BLaER1 treated with 17β-estradiol and CSF1 and Interleukin-3, amounts not matched to agents 10 nM and 100 nM (cell line): ENCODE measurements at regions not wholly inside any gene's neighbourhood (a gene's known extent, or its start where the extent isn't known, plus 50 kb on each side); places are given as distances from the start of the nearest gene placed in this dataset.

ENCODE experiments used
- H3K27ac ChIP-seq, 11 experiments: shearing (Covaris generic); formaldehyde crosslinking; 2 replicates each; pipeline ENCODE4 v1.8.1; 2022
- H3K27me3 ChIP-seq, 11 experiments: shearing (Covaris generic); formaldehyde crosslinking; 2 replicates each; pipeline ENCODE4 v1.8.1; 2022
- H3K36me3 ChIP-seq, 11 experiments: shearing (Covaris generic); formaldehyde crosslinking; 2 replicates each; pipeline ENCODE4 v1.8.1; 2022
- H3K4me1 ChIP-seq, 10 experiments: shearing (Covaris generic); formaldehyde crosslinking; 2 replicates each; pipeline ENCODE4 v1.8.1; 2022
- H3K4me2 ChIP-seq, 11 experiments: shearing (Covaris generic); formaldehyde crosslinking; 2 replicates each; pipeline ENCODE4 v1.8.1; 2022
- H3K4me3 ChIP-seq, 10 experiments: shearing (Covaris generic); formaldehyde crosslinking; 2 replicates each; pipeline ENCODE4 v1.8.1; 2022
- H3K9ac ChIP-seq, 11 experiments: shearing (Covaris generic); formaldehyde crosslinking; 2 replicates each; pipeline ENCODE4 v1.8.1; 2022
- H3K9me3 ChIP-seq, 11 experiments: shearing (Covaris generic); formaldehyde crosslinking; replicated peaks in 1 of 11; 2 replicates each; pipeline ENCODE4 v1.8.1; 2022
- H4K20me1 ChIP-seq, 11 experiments: shearing (Covaris generic); formaldehyde crosslinking; 2 replicates each; pipeline ENCODE4 v1.8.1; 2022
- Cebpa-rat ChIP-seq, 11 experiments: shearing (Covaris generic); IDR thresholded peaks; 2 replicates each; pipeline ENCODE4 v1.8.1; 2022

- no peaks in the 10 kb centered on the region for H3K27me3 ChIP-seq
- no peaks in the 10 kb centered on the region for H3K9me3 ChIP-seq
- H3K36me3 ChIP-seq = no peaks in the 10 kb centered on the region
- no peaks in the 10 kb centered on the region for H4K20me1 ChIP-seq
- H3K4me3 ChIP-seq = no peak overlapping the region
- H3K27ac ChIP-seq = no peak overlapping the region
- H3K4me1 ChIP-seq = no peaks in the 10 kb centered on the region
- no peak overlapping the region for H3K9ac ChIP-seq
- H3K4me2 ChIP-seq = no peak overlapping the region
- no peak for TF ChIP-seq Cebpa-rat (IDR thresholded peaks at IDR 0.05)
Observed at GRCh38 chr13:78934336-78934735, 275.4 kb upstream of the OBI1 start.

- Histone ChIP-seq H3K27ac (no peak overlapping the region), H3K9me3 (no peaks in the 10 kb centered on the region), H3K4me2 (no peak overlapping the region), H3K4me3 (no peak overlapping the region), H3K9ac (no peak overlapping the region), H3K27me3 (no peaks in the 10 kb centered on the region), H3K36me3 (no peaks in the 10 kb centered on the region), H3K4me1 (no peaks in the 10 kb centered on the region), H4K20me1 (no peaks in the 10 kb centered on the region)
- no peak for TF ChIP-seq Cebpa-rat (IDR thresholded peaks at IDR 0.05)
Observed at GRCh38 chr13:78915015-78915414, 256.1 kb upstream of the OBI1 start.

- Histone ChIP-seq H3K27me3 (no peaks in the 10 kb centered on the region), H3K27ac (no peak overlapping the region), H3K36me3 (no peaks in the 10 kb centered on the region), H3K9ac (no peak overlapping the region), H3K4me3 (no peak overlapping the region), H3K9me3 (no peaks in the 10 kb centered on the region), H3K4me2 (no peak overlapping the region), H4K20me1 (no peaks in the 10 kb centered on the region), H3K4me1 (no peaks in the 10 kb centered on the region)
- no peak for TF ChIP-seq Cebpa-rat (IDR thresholded peaks at IDR 0.05)
Observed at GRCh38 chr13:78913656-78914055, 254.7 kb upstream of the OBI1 start.

GRCh38 chr13:78910147-78910546 lies 251.2 kb upstream of the OBI1 start:
- no peak for TF ChIP-seq Cebpa-rat (IDR thresholded peaks at IDR 0.05)
- Histone ChIP-seq H4K20me1 (no peaks in the 10 kb centered on the region), H3K27me3 (no peaks in the 10 kb centered on the region), H3K4me2 (no peak overlapping the region), H3K27ac (no peak overlapping the region), H3K9ac (no peak overlapping the region), H3K36me3 (no peaks in the 10 kb centered on the region), H3K4me3 (no peak overlapping the region), H3K9me3 (no peaks in the 10 kb centered on the region), H3K4me1 (no peaks in the 10 kb centered on the region)

GRCh38 chr13:78909276-78909675 lies 250.3 kb upstream of the OBI1 start:
- Histone ChIP-seq H3K36me3 (no peaks in the 10 kb centered on the region), H3K4me1 (no peaks in the 10 kb centered on the region), H3K9ac (no peak overlapping the region), H3K27me3 (no peaks in the 10 kb centered on the region), H3K4me2 (no peak overlapping the region), H3K27ac (no peak overlapping the region), H4K20me1 (no peaks in the 10 kb centered on the region), H3K9me3 (no peaks in the 10 kb centered on the region), H3K4me3 (no peak overlapping the region)
- no peak for TF ChIP-seq Cebpa-rat (IDR thresholded peaks at IDR 0.05)

GRCh38 chr13:78907006-78907405 lies 248.1 kb upstream of the OBI1 start:
- Histone ChIP-seq H3K4me1 (no peaks in the 10 kb centered on the region), H3K9ac (no peak overlapping the region), H3K27me3 (no peaks in the 10 kb centered on the region), H3K4me3 (no peak overlapping the region), H3K9me3 (no peaks in the 10 kb centered on the region), H4K20me1 (no peaks in the 10 kb centered on the region), H3K36me3 (no peaks in the 10 kb centered on the region), H3K27ac (no peak overlapping the region), H3K4me2 (no peak overlapping the region)
- no peak for TF ChIP-seq Cebpa-rat (IDR thresholded peaks at IDR 0.05)

GRCh38 chr13:78897200-78897599 lies 238.2 kb upstream of the OBI1 start:
- TF ChIP-seq Cebpa-rat (IDR thresholded peaks at IDR 0.05) = no peak
- Histone ChIP-seq H3K27me3 (no peaks in the 10 kb centered on the region), H3K9me3 (peaks cover 0 to 8% (median 0%) of the 10 kb centered on the region in 11 experiments; a peak in 2 of 22 replicates), H3K9ac (no peak overlapping the region), H4K20me1 (no peaks in the 10 kb centered on the region), H3K36me3 (no peaks in the 10 kb centered on the region), H3K27ac (no peak overlapping the region), H3K4me1 (no peaks in the 10 kb centered on the region), H3K4me2 (no peak overlapping the region), H3K4me3 (no peak overlapping the region)

- no peaks in the 10 kb centered on the region for H3K27me3 ChIP-seq
- H3K36me3 ChIP-seq = no peaks in the 10 kb centered on the region
- no peak for TF ChIP-seq Cebpa-rat (IDR thresholded peaks at IDR 0.05)
- H4K20me1 ChIP-seq = no peaks in the 10 kb centered on the region
- H3K4me1 ChIP-seq = no peaks in the 10 kb centered on the region
- H3K9ac ChIP-seq = no peak overlapping the region
- H3K27ac ChIP-seq = no peak overlapping the region
- no peak overlapping the region for H3K4me3 ChIP-seq
- no peak overlapping the region for H3K4me2 ChIP-seq
- H3K9me3 ChIP-seq = no peaks in the 10 kb centered on the region
Observed at GRCh38 chr13:78884571-78884970, 225.6 kb upstream of the OBI1 start.

GRCh38 chr13:78881751-78882150 lies 222.8 kb upstream of the OBI1 start:
- no peaks in the 10 kb centered on the region for H3K4me1 ChIP-seq
- H3K9ac ChIP-seq = no peak overlapping the region
- H3K27me3 ChIP-seq = no peaks in the 10 kb centered on the region
- no peak overlapping the region for H3K4me3 ChIP-seq
- no peak overlapping the region for H3K27ac ChIP-seq
- H3K36me3 ChIP-seq = no peaks in the 10 kb centered on the region
- no peak overlapping the region for H3K4me2 ChIP-seq
- no peaks in the 10 kb centered on the region for H3K9me3 ChIP-seq
- no peaks in the 10 kb centered on the region for H4K20me1 ChIP-seq
- no peak for TF ChIP-seq Cebpa-rat (IDR thresholded peaks at IDR 0.05)

GRCh38 chr13:78881054-78881453 lies 222.1 kb upstream of the OBI1 start:
- Histone ChIP-seq H3K4me3 (no peak overlapping the region), H3K36me3 (no peaks in the 10 kb centered on the region), H3K4me2 (no peak overlapping the region), H3K9me3 (no peaks in the 10 kb centered on the region), H3K9ac (no peak overlapping the region), H3K4me1 (no peaks in the 10 kb centered on the region), H3K27me3 (no peaks in the 10 kb centered on the region), H4K20me1 (no peaks in the 10 kb centered on the region), H3K27ac (no peak overlapping the region)
- no peak for TF ChIP-seq Cebpa-rat (IDR thresholded peaks at IDR 0.05)
